T47D (cell line): ENCODE measurements at regions not wholly inside any gene's neighbourhood (a gene's known extent, or its start where the extent isn't known, plus 50 kb on each side); places are given as distances from the start of the nearest gene placed in this dataset.

Experiments used
- DNase-seq, 2 experiments: peaks; one replicate each; pipeline versions ENCODE4 v3.0.0 to v3.0.0-alpha.2; 2011 to 2012; ENCODE audit warnings: low read depth in 1 of 2, low spot score in 1 of 2
- JUND ChIP-seq: IDR thresholded peaks from 2 replicates; pipeline ENCODE4 v1.6.1; 2012; ENCODE audit warnings: low read depth
- in situ Hi-C: cut with HindIII; loops from 2 replicates; pipeline ENCODE4 v1.10.0; 2016; ENCODE audit warnings: low sequenced_read_pairs, low pct_unique_long_range_greater_than_20kb

DNA sequence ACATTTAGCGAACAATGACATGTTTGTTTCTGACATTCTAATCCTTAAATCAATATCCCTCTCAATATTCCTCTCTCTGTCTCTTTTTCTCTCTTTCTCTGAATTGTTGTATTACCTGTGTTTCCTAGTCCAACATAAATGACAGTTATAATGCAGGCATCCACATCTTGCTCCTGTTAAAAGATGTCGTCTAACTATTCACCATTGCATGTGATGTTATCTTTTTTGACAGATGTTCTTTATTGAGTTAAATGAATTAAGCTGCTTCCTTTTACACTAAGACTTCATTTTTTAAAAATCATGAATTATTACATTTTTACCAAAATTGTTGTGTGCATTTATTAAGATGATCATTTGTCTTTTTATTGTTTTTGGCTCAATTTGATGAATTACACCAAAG is 527.5 kb downstream of the PRR16 start:
- no peak for DNase-seq
- TF ChIP-seq JUND: no peak
- in situ Hi-C loops: no loop called here

DNA sequence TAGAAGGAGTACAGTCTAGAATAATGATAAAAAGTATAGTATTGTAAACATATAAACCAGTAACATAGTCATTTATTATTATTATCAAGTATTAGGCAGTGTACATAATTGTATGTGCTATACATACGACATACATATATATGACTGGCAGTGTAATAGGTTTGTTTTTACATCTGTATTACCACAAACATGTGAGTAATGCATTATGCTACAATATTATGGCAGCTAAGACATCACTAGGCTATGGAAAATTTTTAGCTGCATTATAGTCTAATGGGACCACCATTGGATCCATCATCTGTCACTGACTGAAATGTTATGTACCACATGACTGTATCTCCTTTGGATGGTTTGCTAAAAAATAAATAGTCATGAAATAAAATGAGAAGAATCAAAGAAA is 530.0 kb downstream of the PRR16 start:
- in situ Hi-C loops: no loop called here
- DNase-seq: no peak
- TF ChIP-seq JUND: no peak

DNA sequence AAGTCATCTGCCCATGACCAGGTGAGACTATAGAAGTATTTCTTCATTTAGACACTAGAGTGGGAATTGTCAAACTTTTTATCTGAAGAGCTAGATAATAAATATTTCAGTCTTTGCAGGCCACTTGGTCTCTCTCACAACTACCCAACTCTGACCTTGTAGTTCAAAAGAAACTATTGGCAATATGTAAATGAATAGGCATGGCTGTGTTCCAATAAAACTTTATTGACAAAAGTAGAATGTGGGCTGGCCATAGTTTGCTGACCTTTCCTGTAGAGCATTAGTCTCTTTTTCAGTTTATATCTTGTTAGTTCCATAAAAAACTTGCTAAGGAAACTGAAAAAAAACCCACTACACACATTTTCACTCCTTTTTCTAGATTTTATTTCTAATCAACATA is 535.5 kb downstream of the PRR16 start:
- in situ Hi-C loops: no loop called here
- no peak for TF ChIP-seq JUND

DNA sequence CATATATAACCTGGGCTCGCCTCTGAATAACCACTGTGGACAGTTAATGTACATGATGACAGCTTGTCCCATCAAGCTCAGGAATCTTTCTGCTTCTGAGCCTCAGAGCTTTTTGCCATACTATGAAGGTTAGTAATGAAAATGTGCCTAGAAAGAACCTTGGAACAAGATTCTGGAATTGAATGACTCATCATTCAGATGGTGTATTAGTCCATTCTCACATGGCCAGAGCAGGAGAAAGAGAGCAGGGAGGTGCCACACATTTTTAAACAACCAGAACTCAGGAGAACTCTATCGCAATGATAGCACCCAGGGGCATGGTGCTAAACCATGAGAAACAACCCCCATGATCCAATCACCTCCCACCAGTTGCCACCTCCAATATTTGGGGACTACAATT is 542.1 kb downstream of the PRR16 start:
- DNase-seq: no peak
- no peak for TF ChIP-seq JUND
- in situ Hi-C loops: no loop called here

More for the DNA sequence above, 535.5 kb downstream of the PRR16 start:
- no peak for DNase-seq

DNA sequence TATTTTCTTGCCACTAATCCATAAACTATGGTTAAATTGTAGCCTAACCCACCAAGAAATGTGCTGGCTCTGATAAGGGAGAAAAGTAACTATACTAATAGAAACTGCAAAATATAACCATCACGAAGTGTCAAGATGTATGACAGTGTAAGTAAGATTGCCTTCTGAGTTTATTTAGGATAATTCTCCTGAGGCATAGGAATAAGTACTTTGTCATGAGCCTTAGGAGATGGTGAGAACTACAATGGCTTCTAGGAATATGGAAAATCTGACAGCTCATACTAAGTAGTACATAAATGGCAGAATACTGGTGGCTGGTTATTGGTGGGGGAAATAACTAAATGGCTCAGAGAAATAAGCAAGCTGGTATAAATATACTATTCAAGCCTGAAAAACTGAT is 543.9 kb downstream of the PRR16 start:
- DNase-seq: no peak
- in situ Hi-C loops: no loop called here
- TF ChIP-seq JUND: no peak

DNA sequence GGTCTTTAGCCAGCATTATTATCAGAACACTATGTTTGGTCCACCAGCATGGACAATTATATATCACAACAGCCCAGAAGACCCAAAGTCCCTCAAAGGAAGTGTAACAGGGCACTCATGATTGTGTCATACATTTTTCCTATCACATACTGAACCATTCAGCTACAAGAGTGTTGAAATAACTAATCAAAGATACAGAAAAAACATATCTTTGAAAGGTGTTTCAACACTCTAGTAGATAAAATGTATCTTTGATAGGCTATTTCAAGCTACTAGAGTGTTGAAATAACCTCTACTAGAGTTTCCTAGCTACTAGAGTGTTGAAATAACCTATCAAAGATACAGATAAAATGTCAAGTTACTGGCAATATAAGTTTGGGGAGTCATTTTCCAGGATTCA is 545.0 kb downstream of the PRR16 start:
- TF ChIP-seq JUND: no peak
- in situ Hi-C loops: no loop called here

DNA sequence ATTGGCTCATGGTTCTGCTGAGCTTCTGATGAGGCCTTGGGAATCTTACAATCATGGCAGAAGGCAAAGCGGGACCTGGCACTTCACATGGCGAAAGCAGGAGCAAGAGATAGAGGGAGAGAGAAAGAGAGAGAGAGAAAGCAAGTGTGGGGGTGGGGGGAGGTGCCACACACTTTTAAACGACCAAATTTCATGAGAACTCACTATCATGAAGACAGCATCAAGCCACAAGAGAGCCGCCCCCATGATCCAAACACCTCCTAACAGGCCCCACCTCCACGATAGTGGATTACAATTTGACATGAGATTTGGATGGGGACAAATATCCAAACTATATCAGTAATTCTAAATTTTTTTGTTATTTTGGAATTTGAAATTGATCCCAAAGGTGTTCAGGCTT is 553.9 kb downstream of the PRR16 start:
- TF ChIP-seq JUND: no peak
- in situ Hi-C loops: no loop called here
- no peak for DNase-seq

More for the DNA sequence above, 545.0 kb downstream of the PRR16 start:
- DNase-seq: no peak

DNA sequence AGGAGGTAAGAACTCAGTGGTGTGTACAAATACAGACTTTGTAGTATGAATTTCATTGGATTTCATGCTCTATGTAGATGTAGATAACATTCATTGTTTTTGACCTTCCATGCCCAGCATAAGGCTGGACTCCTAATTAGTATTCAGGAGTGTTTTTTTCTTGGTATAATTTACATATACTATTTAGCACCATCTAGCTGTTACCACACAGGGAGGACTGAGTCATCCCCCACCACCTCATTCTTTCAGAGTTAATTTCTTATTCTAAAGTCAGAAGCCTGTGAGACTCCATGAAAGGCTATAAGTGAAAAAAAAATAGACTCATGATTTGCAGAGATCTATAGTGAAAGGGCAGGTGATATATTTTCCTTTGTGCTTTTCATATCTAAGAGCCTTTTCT is 555.0 kb downstream of the PRR16 start:
- DNase-seq: no peak
- in situ Hi-C loops: no loop called here
- no peak for TF ChIP-seq JUND

DNA sequence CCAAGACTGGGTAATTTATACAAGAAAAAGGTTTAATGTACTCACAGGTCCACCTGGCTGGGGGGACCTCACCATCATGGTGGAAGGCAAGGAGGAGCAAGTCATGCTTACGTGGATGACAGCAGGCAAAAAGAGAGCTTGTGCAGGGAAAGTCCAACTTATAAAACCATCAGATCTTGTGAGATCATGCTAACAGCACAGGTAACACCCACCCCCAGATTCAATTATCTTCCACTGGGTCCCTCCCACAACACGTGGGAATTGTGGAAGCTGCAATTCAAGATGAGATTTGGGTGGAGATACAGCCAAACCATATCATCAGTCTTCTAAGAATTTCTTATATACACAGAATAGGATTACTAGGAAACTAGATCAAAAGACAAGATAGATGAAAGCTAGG is 555.6 kb downstream of the PRR16 start:
- no peak for DNase-seq
- in situ Hi-C loops: no loop called here
- no peak for TF ChIP-seq JUND

DNA sequence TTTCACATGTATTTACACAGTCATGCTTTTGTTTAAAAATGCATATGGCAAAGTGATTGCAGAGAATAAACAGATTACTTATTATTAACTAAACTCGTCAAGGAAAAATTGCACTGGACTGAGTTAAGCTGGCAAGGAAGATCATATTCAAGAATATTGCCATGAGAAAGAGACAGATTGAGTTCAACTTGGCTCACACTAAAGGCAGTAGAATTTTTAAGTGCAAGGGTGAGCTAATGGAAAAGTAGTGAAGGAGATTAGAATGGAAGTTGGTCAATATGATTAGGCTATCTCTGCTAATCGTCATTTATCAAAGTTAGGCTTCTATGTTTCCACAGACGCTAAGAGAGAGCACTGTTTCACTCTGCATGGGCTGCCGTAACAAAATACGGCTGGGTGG is 557.6 kb downstream of the PRR16 start:
- no peak for DNase-seq
- in situ Hi-C loops: no loop called here
- no peak for TF ChIP-seq JUND

DNA sequence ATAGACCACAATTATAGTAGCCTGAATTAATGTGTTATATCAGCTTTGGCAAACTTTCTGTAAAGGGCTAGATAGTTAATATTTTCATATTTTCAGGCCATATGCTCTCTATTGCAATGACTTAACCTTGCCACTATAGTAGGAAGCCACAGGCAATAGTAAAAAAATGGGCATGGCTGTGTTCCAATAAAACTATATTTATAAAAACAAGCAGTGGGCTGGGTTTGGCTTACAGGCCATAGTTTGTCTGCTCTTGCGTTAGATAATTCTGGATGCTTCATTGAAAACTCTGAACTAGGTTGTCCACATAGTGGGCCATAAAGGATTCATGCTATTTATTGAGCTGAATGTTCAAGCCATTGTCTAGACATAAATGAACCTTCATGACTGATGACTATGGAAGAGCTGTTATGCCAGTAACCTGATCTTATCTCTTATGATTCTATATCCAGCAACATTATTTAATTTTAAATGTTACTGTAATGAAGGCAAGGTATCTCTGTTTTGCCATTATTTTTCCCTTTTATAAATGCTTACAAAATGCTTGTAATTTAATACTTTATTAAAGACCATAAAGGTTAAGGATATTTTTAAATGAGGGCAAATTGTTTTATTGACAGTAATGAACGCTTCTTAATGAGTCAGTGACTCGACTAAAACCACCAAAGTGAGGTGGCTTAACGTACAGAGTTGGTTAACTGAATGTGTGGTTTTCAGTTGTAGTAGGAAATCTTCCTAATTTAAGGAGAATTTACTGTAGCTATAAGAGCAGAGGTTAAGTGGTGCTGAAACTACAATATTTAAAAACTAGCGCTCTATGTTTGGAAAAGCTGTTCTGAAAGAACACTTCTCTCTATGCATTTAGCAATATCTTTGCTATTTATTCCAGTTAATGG is 560.6 kb downstream of the PRR16 start:
- no peak for DNase-seq
- in situ Hi-C loops: no loop called here
- TF ChIP-seq JUND: no peak

DNA sequence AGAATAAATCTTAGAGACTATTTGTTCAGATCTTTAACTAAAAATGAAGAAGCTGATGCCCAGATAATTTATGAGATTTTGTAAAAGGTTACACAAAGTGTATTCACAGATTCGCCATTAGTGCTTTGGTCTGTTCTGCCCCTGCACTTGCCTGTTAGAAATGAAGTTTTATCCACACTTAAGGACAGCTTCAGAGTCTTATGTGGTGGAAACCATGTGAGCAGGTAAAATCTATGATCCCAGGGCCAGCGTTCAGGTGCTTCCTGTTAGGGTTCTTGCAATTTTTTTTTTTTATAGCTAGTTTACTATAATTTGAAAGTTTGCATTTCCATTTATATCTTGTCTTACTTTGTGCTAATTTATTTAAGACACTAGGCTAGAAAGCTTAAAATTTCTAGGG is 561.6 kb downstream of the PRR16 start:
- in situ Hi-C loops: no loop called here
- TF ChIP-seq JUND: no peak
- no peak for DNase-seq

DNA sequence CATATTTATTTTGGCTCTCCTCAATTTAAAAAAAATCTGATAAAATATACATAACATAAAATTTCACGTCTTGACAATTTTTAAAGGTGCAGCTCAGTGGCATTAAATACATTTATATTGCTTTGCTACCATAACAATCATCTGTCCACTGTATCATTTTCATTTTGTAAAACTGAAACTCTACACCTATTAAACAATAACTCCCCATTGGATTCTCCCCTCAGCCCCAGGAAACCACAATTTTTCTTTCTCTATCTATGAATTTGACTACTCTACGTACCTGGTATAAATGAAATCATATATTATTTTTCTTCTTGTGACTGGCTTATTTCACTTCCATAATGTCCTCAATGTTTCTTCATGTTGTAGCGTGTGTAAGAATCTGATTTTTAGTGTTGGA is 563.5 kb downstream of the PRR16 start:
- no peak for TF ChIP-seq JUND
- DNase-seq: no peak
- in situ Hi-C loops: no loop called here

DNA sequence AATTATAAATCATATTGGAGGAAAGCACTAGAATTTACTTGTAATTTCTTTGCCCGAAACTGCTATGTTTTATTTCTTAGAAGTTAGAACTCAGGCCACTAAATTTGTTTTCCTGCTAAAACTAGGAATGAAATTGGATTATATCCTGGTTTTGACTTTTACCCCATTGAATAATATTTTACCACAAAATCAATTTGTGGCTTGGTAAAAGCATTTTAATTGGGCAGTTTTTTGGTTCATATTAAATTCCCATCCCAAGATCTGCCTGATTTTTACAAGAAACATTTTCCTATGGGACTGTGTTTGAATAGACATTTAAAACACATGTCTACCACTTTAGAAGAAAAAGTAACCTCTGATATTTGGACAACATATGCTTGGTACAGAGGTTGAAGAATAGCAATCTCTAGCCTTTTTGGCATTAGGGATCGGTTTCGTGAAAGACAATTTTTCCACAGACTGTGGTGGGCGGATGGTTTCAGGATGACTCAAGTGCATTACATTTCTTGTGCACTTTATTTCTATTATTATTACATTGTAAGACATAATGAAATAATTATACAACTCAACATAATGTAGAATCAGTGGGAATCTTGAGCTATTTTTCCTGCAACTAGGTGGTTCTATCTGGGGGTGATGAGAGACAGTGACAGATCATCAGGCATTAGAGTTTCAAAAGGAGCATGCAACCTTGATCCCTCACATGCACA is 565.6 kb downstream of the PRR16 start:
- in situ Hi-C loops: no loop called here
- no peak for TF ChIP-seq JUND
- no peak for DNase-seq
